ENCODE measurements at regions not wholly inside any gene's neighbourhood (a gene's known extent, or its start where the extent isn't known, plus 50 kb on each side); places are given as distances from the start of the nearest gene placed in this dataset.

GRCh38 chr5:60163762-60164161, 270.2 kb upstream of the PDE4D start:
- SMC1A ChIA-PET (ENCODE audit: uncharacterized antibody, unreplicated experiment) = interaction anchor here (1.3 kb wide), 1 partner anchor 353 kb away, joined by 5 read pairs; no protein-coding TSS in a partner anchor
- RAD21 ChIA-PET (ENCODE audit: unreplicated experiment) = no interaction called here
- CTCF ChIA-PET = interaction anchor here (0.7 to 2.4 kb wide), 4 partner anchors 8 to 353 kb away, joined by 5 to 10 read pairs (median 8); no protein-coding TSS in a partner anchor
- H3K4me3 ChIP-seq = no peak overlapping the region
- no TSS peak for BruUV-seq (replicated peaks)
- no peak overlapping the region for H3K27ac ChIP-seq (ENCODE audit: control insufficient read depth, insufficient read depth)
- in situ Hi-C loops (cut with MboI) = no loop called here
- H2AFZ ChIP-seq (ENCODE audit: control insufficient read depth, low read depth, low read length) = no peak overlapping the region
- intact Hi-C loops (cut with micrococcal nuclease; ENCODE audit: unreplicated experiment) = no loop called here
- TF ChIP-seq ZNF207 (IDR thresholded peaks at IDR 0.05; ENCODE audit: borderline replicate concordance) (no peak), JUND (IDR thresholded peaks at IDR 0.05; ENCODE audit: low read depth, low read length) (no peak), POLR2AphosphoS2 (IDR thresholded peaks at IDR 0.05; ENCODE audit: low read depth, low read length) (no peak), MYB (IDR thresholded peaks at IDR 0.05; ENCODE audit: borderline replicate concordance, low read depth, low read length) (no peak), E2F4 (IDR thresholded peaks at IDR 0.05; ENCODE audit: low read depth, low read length) (no peak), TARDBP (IDR thresholded peaks at IDR 0.05; ENCODE audit: borderline replicate concordance) (no peak), FOS (IDR thresholded peaks at IDR 0.05; ENCODE audit: borderline replicate concordance, extremely low read depth, insufficient read length) (no peak)
- no peaks in the 10 kb centered on the region for H3K36me3 ChIP-seq (ENCODE audit: control insufficient read depth in 2 of 2, insufficient read depth in 2 of 2, low read length in 1 of 2)
- ATAC-seq = no peak
- no peaks in the 10 kb centered on the region for H3K4me1 ChIP-seq (ENCODE audit: control insufficient read depth, insufficient read depth, low read length)
- WGBS (ENCODE audit: insufficient coverage, insufficient replicate concordance, low lambda C conversion rate, missing lambda C conversion rate) = 0% methylated on average over 1 of the region's 1 CpG
- POLR2A ChIA-PET = no interaction called here
- no peaks in the 10 kb centered on the region for H3K79me2 ChIP-seq (ENCODE audit: control insufficient read depth, insufficient read depth, low read length)
- H3K27me3 ChIP-seq (replicated peaks in 1 of 2; ENCODE audit: control insufficient read depth in 2 of 2, insufficient read depth in 2 of 2, low read length in 1 of 2) = no peaks in the 10 kb centered on the region
- H3K9me3 ChIP-seq (replicated peaks; ENCODE audit: control insufficient read depth, insufficient read depth, low read length) = no peaks in the 10 kb centered on the region
- no peak for FAIRE-seq
- no peak overlapping the region for H3K9ac ChIP-seq (ENCODE audit: control insufficient read depth, insufficient read depth, low read length)
- DNase-seq (ENCODE audit: low read depth, low spot score) = no peak
- no peaks in the 10 kb centered on the region for H4K20me1 ChIP-seq (ENCODE audit: control insufficient read depth, insufficient read depth)
- H3K4me2 ChIP-seq (ENCODE audit: control insufficient read depth, insufficient read depth) = no peak overlapping the region

GRCh38 chr5:60162441-60162840, 268.9 kb upstream of the PDE4D start:
- BruUV-seq (replicated peaks) = no TSS peak
- SMC1A ChIA-PET (ENCODE audit: uncharacterized antibody, unreplicated experiment) = interaction anchor here (1.5 kb wide), 1 partner anchor 124 kb away, joined by 5 read pairs; no protein-coding TSS in a partner anchor
- RAD21 ChIA-PET (ENCODE audit: unreplicated experiment) = interaction anchor here (1.5 kb wide), 1 partner anchor 352 kb away, joined by 3 read pairs; no protein-coding TSS in a partner anchor
- FAIRE-seq (no peak), DNase-seq (ENCODE audit: low read depth, low spot score) (no peak), ATAC-seq (no peak)
- Histone ChIP-seq H2AFZ (ENCODE audit: control insufficient read depth, low read depth, low read length) (no peak overlapping the region), H3K36me3 (ENCODE audit: control insufficient read depth in 2 of 2, insufficient read depth in 2 of 2, low read length in 1 of 2) (no peaks in the 10 kb centered on the region), H3K4me2 (ENCODE audit: control insufficient read depth, insufficient read depth) (no peak overlapping the region), H3K9ac (ENCODE audit: control insufficient read depth, insufficient read depth, low read length) (no peak overlapping the region), H3K4me1 (ENCODE audit: control insufficient read depth, insufficient read depth, low read length) (no peaks in the 10 kb centered on the region), H3K4me3 (no peak overlapping the region), H4K20me1 (ENCODE audit: control insufficient read depth, insufficient read depth) (no peaks in the 10 kb centered on the region), H3K9me3 (replicated peaks; ENCODE audit: control insufficient read depth, insufficient read depth, low read length) (no peaks in the 10 kb centered on the region), H3K27ac (ENCODE audit: control insufficient read depth, insufficient read depth) (no peak overlapping the region), H3K79me2 (ENCODE audit: control insufficient read depth, insufficient read depth, low read length) (no peaks in the 10 kb centered on the region), H3K27me3 (replicated peaks in 1 of 2; ENCODE audit: control insufficient read depth in 2 of 2, insufficient read depth in 2 of 2, low read length in 1 of 2) (no peaks in the 10 kb centered on the region)
- WGBS (ENCODE audit: insufficient coverage, insufficient replicate concordance, low lambda C conversion rate, missing lambda C conversion rate) = 44% methylated on average over 1 of the region's 1 CpG
- in situ Hi-C loops (cut with MboI) (no loop called here), intact Hi-C loops (cut with micrococcal nuclease; ENCODE audit: unreplicated experiment) (no loop called here)
- POLR2A ChIA-PET = no interaction called here
- CTCF ChIA-PET = interaction anchor here (2.3 to 2.4 kb wide), 2 partner anchors 349 to 351 kb away, joined by 10 read pairs; no protein-coding TSS in a partner anchor
- TF ChIP-seq STAT1 (conservative IDR thresholded peaks at IDR 0.05) = no peak
